ENCODE measurements at regions not wholly inside any gene's neighbourhood (a gene's known extent, or its start where the extent isn't known, plus 50 kb on each side); places are given as distances from the start of the nearest gene placed in this dataset.
"Not testable (repeated sequence)": the region's sequence is repeated elsewhere in the genome, so short reads cannot be mapped to it uniquely, and the experiment has no call there.

GRCh38 chr6:27752038-27752885, 159.9 kb downstream of the OR2B2 start:
- FAIRE-seq, result peak; percentile 87
- DNase-seq (ENCODE audit: extremely low spot score, insufficient read length, low read depth), result no peak

DNA sequence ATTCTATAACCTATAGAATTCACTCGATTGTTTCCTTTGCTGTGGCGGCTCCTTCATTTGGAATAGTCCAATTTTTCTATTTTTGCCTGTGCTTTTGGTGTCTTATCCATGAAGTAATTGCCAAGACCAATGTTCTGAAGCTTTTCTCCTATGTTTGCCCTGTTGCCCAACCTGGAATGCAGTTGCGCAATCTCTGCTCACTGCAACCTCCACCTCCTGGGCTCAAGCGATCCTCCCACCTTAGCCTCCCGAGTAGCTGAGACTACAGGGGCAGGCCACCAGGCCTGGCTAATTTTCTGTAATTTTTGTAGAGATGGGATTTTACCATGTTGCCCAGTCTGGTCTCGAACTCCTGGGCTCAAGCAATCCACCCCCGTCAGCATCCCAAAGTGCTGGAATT, 163.5 kb downstream of the OR2B2 start:
- no peak for DNase-seq (ENCODE audit: extremely low spot score, insufficient read length, low read depth)
- FAIRE-seq, result no peak

GRCh38 chr6:27747637-27748036, 164.6 kb downstream of the OR2B2 start:
- FAIRE-seq (no peak), DNase-seq (ENCODE audit: extremely low spot score, insufficient read length, low read depth) (no peak)

DNA sequence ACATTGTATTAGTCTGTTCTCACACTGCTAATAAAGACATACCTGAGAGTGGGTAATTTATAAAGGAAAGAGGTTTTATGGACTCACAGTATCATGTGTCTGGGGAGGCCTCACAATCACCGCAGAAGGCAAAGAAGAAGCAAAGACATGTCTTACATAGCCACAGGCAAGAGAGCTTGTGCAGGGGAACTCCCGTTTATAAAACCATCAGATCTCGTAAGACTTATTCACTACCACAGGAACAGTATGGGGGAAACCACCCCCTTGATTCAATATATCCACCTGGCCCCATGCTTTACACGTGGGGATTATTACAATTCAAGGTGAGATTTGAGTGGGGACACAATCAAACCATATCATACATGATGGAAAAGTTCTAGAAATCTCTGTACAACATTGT, 165.3 kb downstream of the OR2B2 start:
- not testable (repeated sequence) for DNase-seq (ENCODE audit: extremely low spot score, insufficient read length, low read depth)
- FAIRE-seq, result peak; percentile 52

GRCh38 chr6:27743787-27744186, 168.4 kb downstream of the OR2B2 start:
- DNase-seq (ENCODE audit: extremely low spot score, insufficient read length, low read depth), result no peak
- FAIRE-seq, result no peak

DNA sequence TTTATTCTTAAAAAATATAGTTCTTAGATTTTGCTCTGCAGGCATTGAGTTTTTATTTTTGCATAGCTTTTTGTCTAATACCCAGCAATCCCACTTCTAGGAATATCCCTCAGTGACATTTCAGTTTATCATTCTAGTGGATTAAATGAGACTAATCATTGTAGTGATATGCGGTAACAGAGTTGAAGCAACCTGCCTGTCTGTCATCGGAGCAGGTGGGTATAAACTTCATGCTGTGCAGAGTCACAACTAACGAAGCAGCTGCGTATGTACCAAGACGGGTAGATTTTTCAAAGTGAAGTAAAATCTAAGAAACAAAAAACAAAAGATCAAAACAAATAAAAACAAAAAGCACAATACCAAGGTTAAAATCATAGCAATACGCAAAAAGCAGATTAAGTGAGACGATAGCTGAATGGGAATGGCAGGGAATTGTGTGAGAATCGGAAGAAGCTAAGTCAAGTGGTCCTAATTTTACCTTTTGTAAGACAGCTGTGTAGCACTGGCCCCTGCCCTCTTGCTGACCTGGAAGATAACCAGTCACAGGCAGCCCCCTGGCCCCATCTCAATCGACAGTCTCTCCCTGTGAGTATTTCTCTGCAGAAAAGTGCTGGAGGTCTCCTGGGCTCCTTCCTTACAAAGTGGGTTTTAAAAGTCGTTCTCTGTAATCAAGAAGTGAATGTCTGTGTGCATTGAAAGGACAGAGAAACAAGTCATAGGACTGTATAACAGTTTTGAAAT, 169.2 kb downstream of the OR2B2 start:
- FAIRE-seq (no peak), DNase-seq (ENCODE audit: extremely low spot score, insufficient read length, low read depth) (no peak)

- DNase-seq (ENCODE audit: extremely low spot score, insufficient read length, low read depth); FAIRE-seq: not testable (repeated sequence)
Observed at GRCh38 chr6:27739902-27740301, 172.3 kb downstream of the OR2B2 start.

DNA sequence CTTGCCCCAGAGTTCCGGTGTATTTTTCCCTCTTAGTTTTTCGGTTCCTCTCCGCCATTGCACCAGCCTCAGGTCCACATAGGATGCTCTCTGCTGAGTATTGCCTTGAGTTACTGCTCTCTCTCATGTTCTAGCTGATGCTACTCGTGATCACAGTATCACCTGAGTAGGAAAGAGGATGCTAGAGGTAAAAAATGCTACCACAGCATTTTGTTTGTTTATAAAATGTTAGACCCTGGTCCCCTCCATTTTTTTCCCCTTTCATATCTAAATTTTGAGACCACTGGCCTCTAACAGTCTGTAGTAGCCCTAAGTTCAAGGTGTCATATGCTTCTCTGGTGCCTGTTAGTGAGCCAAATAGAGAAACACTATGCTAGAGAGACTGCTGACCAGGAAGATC, 175.5 kb downstream of the OR2B2 start:
- DNase-seq (ENCODE audit: extremely low spot score, insufficient read length, low read depth), result no peak
- no peak for FAIRE-seq

GRCh38 chr6:27728442-27728841, 183.8 kb downstream of the OR2B2 start:
- DNase-seq (ENCODE audit: extremely low spot score, insufficient read length, low read depth) (no peak), FAIRE-seq (no peak)

DNA sequence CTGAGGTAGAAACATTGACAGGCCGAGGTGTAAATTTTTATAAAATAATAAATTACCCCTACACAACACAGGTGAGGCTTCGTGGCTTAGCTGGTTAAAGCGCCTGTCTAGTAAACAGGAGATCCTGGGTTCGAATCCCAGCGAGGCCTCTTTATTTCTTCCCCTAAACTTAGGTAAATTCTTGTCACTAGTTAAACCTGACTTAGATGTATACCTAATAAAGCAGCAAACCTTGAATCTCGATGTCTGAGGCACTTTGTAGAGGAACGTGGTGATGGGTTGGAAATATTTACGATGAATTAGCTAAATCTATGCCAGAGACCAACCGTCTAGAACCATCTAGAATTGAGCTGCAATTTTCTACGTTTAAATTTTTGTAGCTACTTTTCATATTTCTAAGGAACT, 185.6 kb downstream of the OR2B2 start:
- DNase-seq (ENCODE audit: extremely low spot score, insufficient read length, low read depth) (no peak), FAIRE-seq (no peak)

GRCh38 chr6:27720607-27721580, 191.3 kb downstream of the OR2B2 start:
- FAIRE-seq (peak; percentile 15), DNase-seq (ENCODE audit: extremely low spot score, insufficient read length, low read depth) (no peak)

DNA sequence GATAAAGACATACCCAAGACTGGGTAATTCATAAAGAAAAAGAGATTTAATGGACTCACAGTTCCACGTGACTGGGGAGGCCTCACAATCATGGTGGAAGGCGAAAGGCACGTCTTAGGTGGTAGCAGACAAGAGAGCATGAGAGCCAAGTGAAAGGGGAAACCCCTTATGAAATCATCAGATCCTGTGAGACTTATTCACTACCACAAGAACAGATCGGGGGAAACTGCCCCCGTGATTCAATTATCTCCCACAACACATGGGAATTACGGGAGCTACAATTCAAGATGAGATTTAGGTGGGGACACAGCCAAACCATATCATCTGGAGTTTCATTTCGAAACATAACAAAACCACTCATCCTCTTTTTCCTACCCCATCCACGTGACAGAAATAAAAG, 193.2 kb downstream of the OR2B2 start:
- peak; percentile 50 for FAIRE-seq
- not testable (repeated sequence) for DNase-seq (ENCODE audit: extremely low spot score, insufficient read length, low read depth)

- FAIRE-seq, result no peak
Observed at GRCh38 chr6:27706431-27706830, 205.8 kb downstream of the OR2B2 start.

DNA sequence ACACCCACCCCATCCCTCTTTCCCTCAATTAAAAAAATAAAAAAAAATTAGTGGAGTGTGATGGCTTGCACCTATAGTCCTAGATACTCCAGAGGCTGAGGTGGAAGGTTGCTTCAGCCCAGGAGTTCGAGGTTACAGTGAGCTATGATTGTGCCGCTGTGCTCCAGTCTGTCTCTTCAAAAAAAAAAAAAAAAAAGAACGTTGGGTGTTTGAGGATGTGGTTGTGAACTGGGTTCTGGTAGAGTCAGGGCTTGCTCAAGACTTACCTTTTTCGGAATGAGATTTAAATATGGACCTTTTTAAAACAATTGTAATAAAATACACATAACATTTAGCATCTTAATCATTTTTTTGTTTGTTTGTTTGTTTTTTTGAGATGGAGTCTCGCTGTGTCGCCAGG, 211.9 kb downstream of the OR2B2 start:
- no peak for DNase-seq (ENCODE audit: extremely low spot score, insufficient read length, low read depth)
- no peak for FAIRE-seq

More at GRCh38 chr6:27706431-27706830, 205.8 kb downstream of the OR2B2 start:
- no peak for DNase-seq (ENCODE audit: extremely low spot score, insufficient read length, low read depth)

DNA sequence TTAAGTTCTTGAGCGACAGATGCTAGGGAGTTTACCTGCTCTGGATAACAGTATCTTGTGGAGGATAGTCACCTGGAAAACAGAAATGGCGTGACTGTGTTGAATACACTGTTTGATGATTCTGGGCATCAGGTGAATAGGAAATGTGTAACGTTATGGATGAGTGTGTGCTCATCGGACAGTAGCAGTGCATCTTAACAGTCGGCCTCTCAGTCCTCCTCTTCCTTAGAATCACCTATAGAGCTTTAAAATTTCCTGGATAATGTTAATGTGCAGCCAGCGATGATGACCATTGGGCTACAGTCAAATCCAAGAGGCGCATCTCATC, 217.7 kb downstream of the OR2B2 start:
- FAIRE-seq (no peak), DNase-seq (ENCODE audit: extremely low spot score, insufficient read length, low read depth) (no peak)

GRCh38 chr6:27693766-27694546, 218.2 kb downstream of the OR2B2 start:
- FAIRE-seq (peak; percentile 59), DNase-seq (ENCODE audit: extremely low spot score, insufficient read length, low read depth) (no peak)

GRCh38 chr6:27692133-27692532, 219.2 kb upstream of the ZNF184 start:
- FAIRE-seq; DNase-seq (ENCODE audit: extremely low spot score, insufficient read length, low read depth): not testable (repeated sequence)

DNA sequence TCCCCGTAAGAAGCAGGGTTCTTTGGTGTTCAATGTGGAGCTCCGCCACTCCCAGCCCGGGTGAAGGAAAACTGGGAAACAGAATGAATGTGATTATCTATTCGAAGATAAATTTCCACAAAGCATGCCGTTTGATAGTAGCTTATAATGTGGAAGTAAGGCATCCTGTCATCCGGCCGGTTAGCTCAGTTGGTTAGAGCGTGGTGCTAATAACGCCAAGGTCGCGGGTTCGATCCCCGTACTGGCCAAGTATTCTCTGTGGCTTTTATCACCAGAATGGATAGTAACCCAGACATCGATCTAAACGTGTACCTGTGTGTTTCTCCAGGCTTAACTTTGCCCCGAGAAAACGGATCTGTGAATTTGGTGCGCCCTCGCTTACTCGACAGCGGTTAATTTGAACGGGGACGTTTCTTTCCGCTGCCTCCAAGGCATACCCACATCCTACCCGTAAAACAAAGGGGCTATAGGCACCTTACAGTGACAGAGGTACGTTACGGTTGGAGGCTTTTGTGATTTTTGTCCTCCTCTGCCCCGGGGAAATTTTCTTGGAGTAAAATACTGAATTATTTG, 215.2 kb upstream of the ZNF184 start:
- no peak for DNase-seq (ENCODE audit: extremely low spot score, insufficient read length, low read depth)
- FAIRE-seq, result peak; percentile 86
